ENCODE measurements at regions not wholly inside any gene's neighbourhood (a gene's known extent, or its start where the extent isn't known, plus 50 kb on each side); places are given as distances from the start of the nearest gene placed in this dataset.
"Not testable (repeated sequence)": the region's sequence is repeated elsewhere in the genome, so short reads cannot be mapped to it uniquely, and the experiment has no call there.

DNA sequence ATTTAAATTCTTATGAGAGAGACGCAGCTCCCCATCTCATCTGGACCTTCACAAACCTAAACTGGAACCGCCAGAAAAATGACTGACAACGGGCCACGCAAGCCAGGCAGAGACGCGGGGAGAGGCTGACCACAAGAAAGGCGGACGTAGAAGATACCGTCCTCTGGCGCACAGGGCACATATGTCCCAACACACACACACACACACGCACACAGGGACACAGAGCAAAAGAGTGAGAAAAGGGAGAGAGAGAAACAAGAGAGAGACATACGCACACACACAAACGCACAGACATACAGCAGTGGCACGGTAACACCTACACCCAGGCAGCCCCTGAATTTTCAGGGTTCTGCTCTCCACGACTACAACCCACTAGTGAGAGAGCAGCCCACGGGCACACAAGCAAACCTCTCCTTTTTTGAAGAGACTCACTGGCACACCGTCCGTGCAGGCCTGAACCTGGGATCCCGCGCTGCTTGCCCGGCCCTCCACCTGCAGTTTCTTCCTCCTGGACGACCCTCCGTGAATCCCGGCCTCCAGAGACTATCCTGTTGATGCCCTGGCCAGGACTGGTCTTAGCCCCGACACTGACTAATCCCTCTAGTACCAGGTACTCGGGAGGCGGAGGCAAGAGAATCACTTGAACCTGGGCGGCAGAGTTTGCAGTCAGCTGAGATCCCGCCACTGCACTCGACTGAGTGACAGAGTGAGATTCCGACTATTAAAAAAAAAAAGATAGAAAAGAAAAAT, 156.5 kb upstream of the ZNF337 start:
- not testable (repeated sequence) for H3K23ac ChIP-seq (ENCODE audit: low read length in 2 of 2); H3K4ac ChIP-seq (ENCODE audit: low read depth in 1 of 2, low read length in 2 of 2); H2BK5ac ChIP-seq (ENCODE audit: low read depth, low read length, poor library complexity, severe bottlenecking); H2BK15ac ChIP-seq (ENCODE audit: low read depth, poor library complexity, severe bottlenecking); H2BK120ac ChIP-seq (ENCODE audit: low read depth, low read length); H2AK5ac ChIP-seq (ENCODE audit: low read length, severe bottlenecking); H4K8ac ChIP-seq (ENCODE audit: low read length); H3K79me1 ChIP-seq (replicated peaks; ENCODE audit: low read length, poor library complexity, severe bottlenecking); H3K9me3 ChIP-seq (ENCODE audit: control insufficient read depth, low read length); H3K27ac ChIP-seq (ENCODE audit: low read length, poor library complexity, severe bottlenecking); H3K4me2 ChIP-seq (ENCODE audit: low read length, poor library complexity, severe bottlenecking); H3K4me1 ChIP-seq (ENCODE audit: control insufficient read depth, insufficient read depth, low read depth, low read length); H3K36me3 ChIP-seq (ENCODE audit: control insufficient read depth in 1 of 2, insufficient read depth in 2 of 2, low read depth in 1 of 2, low read length in 2 of 2); H4K91ac ChIP-seq (ENCODE audit: low read length); H3K14ac ChIP-seq (ENCODE audit: low read length in 2 of 2); H2BK12ac ChIP-seq (ENCODE audit: low read length in 2 of 2); DNase-seq; H3K18ac ChIP-seq (ENCODE audit: low read depth in 1 of 2, low read length in 2 of 2)
- peak overlapping the region; percentile 27 for H2AFZ ChIP-seq (ENCODE audit: low read depth, low read length)
- WGBS, result 79% methylated on average over 24 of the region's 31 CpGs
- H3K9ac ChIP-seq (ENCODE audit: low read length), result peak overlapping the region; percentile 82
- peak overlapping the region in 1 of 2 experiments; percentile 76 for H3K4me3 ChIP-seq (ENCODE audit: insufficient read depth in 1 of 2, low read depth in 1 of 2, low read length in 2 of 2)
- peaks cover 0 to 16% of the 10 kb centered on the region in 2 experiments for H3K27me3 ChIP-seq (ENCODE audit: control insufficient read depth in 1 of 2, insufficient read depth in 1 of 2, low read length in 2 of 2)

DNA sequence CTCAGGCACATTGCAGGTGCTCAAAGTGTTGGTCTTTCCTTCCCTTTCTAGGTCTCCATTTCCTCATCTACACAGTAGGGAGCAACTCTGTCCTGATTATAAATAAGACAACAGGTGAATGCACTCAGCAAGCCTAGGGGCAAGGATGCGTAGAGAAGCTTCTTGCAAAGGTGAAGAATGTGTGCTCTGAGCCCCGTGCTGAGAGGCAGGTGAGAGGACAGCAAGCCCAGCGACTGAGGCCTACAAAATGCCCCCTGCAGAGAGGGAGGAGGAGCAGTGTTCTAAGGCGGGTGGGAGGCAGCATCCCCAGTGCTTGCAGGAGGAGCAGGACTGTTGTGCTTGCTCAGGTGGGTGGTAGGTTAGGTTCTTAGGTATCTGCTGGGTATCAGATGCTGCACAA, 153.5 kb upstream of the ZNF337 start:
- H3K27me3 ChIP-seq (ENCODE audit: control insufficient read depth in 1 of 2, insufficient read depth in 1 of 2, low read length in 2 of 2); H2BK12ac ChIP-seq (ENCODE audit: low read length in 2 of 2); H3K9me3 ChIP-seq (ENCODE audit: control insufficient read depth, low read length); H3K27ac ChIP-seq (ENCODE audit: low read length, poor library complexity, severe bottlenecking); H2BK120ac ChIP-seq (ENCODE audit: low read depth, low read length); H3K23ac ChIP-seq (ENCODE audit: low read length in 2 of 2); H3K4ac ChIP-seq (ENCODE audit: low read depth in 1 of 2, low read length in 2 of 2); H2BK15ac ChIP-seq (ENCODE audit: low read depth, poor library complexity, severe bottlenecking); DNase-seq; H3K4me2 ChIP-seq (ENCODE audit: low read length, poor library complexity, severe bottlenecking); H3K36me3 ChIP-seq (ENCODE audit: control insufficient read depth in 1 of 2, insufficient read depth in 2 of 2, low read depth in 1 of 2, low read length in 2 of 2); H3K18ac ChIP-seq (ENCODE audit: low read depth in 1 of 2, low read length in 2 of 2); H3K4me3 ChIP-seq (ENCODE audit: insufficient read depth in 1 of 2, low read depth in 1 of 2, low read length in 2 of 2); H2AFZ ChIP-seq (ENCODE audit: low read depth, low read length); H3K14ac ChIP-seq (ENCODE audit: low read length in 2 of 2); H3K4me1 ChIP-seq (ENCODE audit: control insufficient read depth, insufficient read depth, low read depth, low read length); H4K8ac ChIP-seq (ENCODE audit: low read length); H2AK5ac ChIP-seq (ENCODE audit: low read length, severe bottlenecking); H4K91ac ChIP-seq (ENCODE audit: low read length); H3K9ac ChIP-seq (ENCODE audit: low read length); H3K79me1 ChIP-seq (replicated peaks; ENCODE audit: low read length, poor library complexity, severe bottlenecking); H2BK5ac ChIP-seq (ENCODE audit: low read depth, low read length, poor library complexity, severe bottlenecking): not testable (repeated sequence)
- WGBS, result 32% methylated on average over 3 of the region's 4 CpGs

DNA sequence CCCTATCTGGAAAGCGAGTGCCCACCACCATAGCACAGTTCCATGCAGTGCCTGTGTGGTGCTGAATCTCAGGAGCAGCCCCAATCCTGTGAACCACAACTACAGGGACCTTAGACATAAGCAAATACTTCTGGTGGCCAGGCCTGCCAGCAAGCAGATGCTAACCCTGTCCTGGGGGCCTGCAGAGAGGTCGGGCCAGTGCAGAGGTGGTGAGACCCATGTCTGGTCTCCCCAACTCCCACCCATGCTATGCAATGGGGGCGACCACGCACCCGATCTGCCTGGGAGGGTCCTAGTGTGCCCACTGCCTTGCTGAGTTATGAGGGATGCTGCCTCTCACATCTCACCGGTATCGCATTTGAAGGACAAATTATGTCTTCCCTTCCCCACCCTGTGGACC, 151.6 kb upstream of the ZNF337 start:
- Histone ChIP-seq H2BK120ac (ENCODE audit: low read depth, low read length) (no peak overlapping the region), H2AFZ (ENCODE audit: low read depth, low read length) (no peak overlapping the region), H3K18ac (ENCODE audit: low read depth in 1 of 2, low read length in 2 of 2) (no peak overlapping the region), H3K36me3 (ENCODE audit: control insufficient read depth in 1 of 2, insufficient read depth in 2 of 2, low read depth in 1 of 2, low read length in 2 of 2) (no peaks in the 10 kb centered on the region), H3K9me3 (ENCODE audit: control insufficient read depth, low read length) (no peaks in the 10 kb centered on the region), H3K4me2 (ENCODE audit: low read length, poor library complexity, severe bottlenecking) (no peak overlapping the region), H3K4ac (ENCODE audit: low read depth in 1 of 2, low read length in 2 of 2) (no peak overlapping the region), H3K23ac (ENCODE audit: low read length in 2 of 2) (no peak overlapping the region), H2BK12ac (ENCODE audit: low read length in 2 of 2) (no peak overlapping the region), H4K91ac (ENCODE audit: low read length) (no peak overlapping the region), H3K4me3 (ENCODE audit: insufficient read depth in 1 of 2, low read depth in 1 of 2, low read length in 2 of 2) (no peak overlapping the region), H3K79me1 (replicated peaks; ENCODE audit: low read length, poor library complexity, severe bottlenecking) (no peaks in the 10 kb centered on the region), H3K27ac (ENCODE audit: low read length, poor library complexity, severe bottlenecking) (no peak overlapping the region), H2BK5ac (ENCODE audit: low read depth, low read length, poor library complexity, severe bottlenecking) (no peak overlapping the region), H3K27me3 (ENCODE audit: control insufficient read depth in 1 of 2, insufficient read depth in 1 of 2, low read length in 2 of 2) (no peaks in the 10 kb centered on the region), H3K4me1 (ENCODE audit: control insufficient read depth, insufficient read depth, low read depth, low read length) (no peaks in the 10 kb centered on the region), H2BK15ac (ENCODE audit: low read depth, poor library complexity, severe bottlenecking) (no peak overlapping the region), H3K14ac (ENCODE audit: low read length in 2 of 2) (no peak overlapping the region), H2AK5ac (ENCODE audit: low read length, severe bottlenecking) (no peak overlapping the region), H4K8ac (ENCODE audit: low read length) (no peak overlapping the region), H3K9ac (ENCODE audit: low read length) (no peak overlapping the region)
- DNase-seq, result no peak
- WGBS, result 61% methylated on average over 5 of the region's 7 CpGs

GRCh38 chr20:25844640-25845039, 148.0 kb upstream of the ZNF337 start:
- H4K91ac ChIP-seq (ENCODE audit: low read length); H3K27me3 ChIP-seq (ENCODE audit: control insufficient read depth in 1 of 2, insufficient read depth in 1 of 2, low read length in 2 of 2); H3K27ac ChIP-seq (ENCODE audit: low read length, poor library complexity, severe bottlenecking); DNase-seq; H3K9ac ChIP-seq (ENCODE audit: low read length); H2BK12ac ChIP-seq (ENCODE audit: low read length in 2 of 2); H3K4me1 ChIP-seq (ENCODE audit: control insufficient read depth, insufficient read depth, low read depth, low read length); H3K23ac ChIP-seq (ENCODE audit: low read length in 2 of 2); H3K4ac ChIP-seq (ENCODE audit: low read depth in 1 of 2, low read length in 2 of 2); H2BK5ac ChIP-seq (ENCODE audit: low read depth, low read length, poor library complexity, severe bottlenecking); H2AFZ ChIP-seq (ENCODE audit: low read depth, low read length); H2AK5ac ChIP-seq (ENCODE audit: low read length, severe bottlenecking); H2BK120ac ChIP-seq (ENCODE audit: low read depth, low read length); H3K18ac ChIP-seq (ENCODE audit: low read depth in 1 of 2, low read length in 2 of 2); H4K8ac ChIP-seq (ENCODE audit: low read length); H3K79me1 ChIP-seq (replicated peaks; ENCODE audit: low read length, poor library complexity, severe bottlenecking); H3K4me3 ChIP-seq (ENCODE audit: insufficient read depth in 1 of 2, low read depth in 1 of 2, low read length in 2 of 2); H3K36me3 ChIP-seq (ENCODE audit: control insufficient read depth in 1 of 2, insufficient read depth in 2 of 2, low read depth in 1 of 2, low read length in 2 of 2); H3K4me2 ChIP-seq (ENCODE audit: low read length, poor library complexity, severe bottlenecking); H3K9me3 ChIP-seq (ENCODE audit: control insufficient read depth, low read length); H2BK15ac ChIP-seq (ENCODE audit: low read depth, poor library complexity, severe bottlenecking); H3K14ac ChIP-seq (ENCODE audit: low read length in 2 of 2): not testable (repeated sequence)
- no CpG with 5 or more reads among the region's 9 CpGs for WGBS
